ENCODE measurements at regions not wholly inside any gene's neighbourhood (a gene's known extent, or its start where the extent isn't known, plus 50 kb on each side); places are given as distances from the start of the nearest gene placed in this dataset.

GRCh38 chr7:113483657-113484056, 365.3 kb upstream of the SMIM30 start:
- DNase-seq (no peak), ATAC-seq (ENCODE audit: low read depth) (no peak)
- no CpG with 5 or more reads among the region's 4 CpGs for WGBS, 2 experiments (ENCODE audit: extremely low coverage in 2 of 2, insufficient read length in 1 of 2)
- no peaks in the 10 kb centered on the region for H3K9me1 ChIP-seq (ENCODE audit: insufficient read depth, low read length)
- TF ChIP-seq RAD21 (IDR thresholded peaks at IDR 0.05; ENCODE audit: low read length) = no peak
- TF ChIP-seq MAFK (IDR thresholded peaks at IDR 0.05; ENCODE audit: low read depth, low read length) = no peak
- no peak for TF ChIP-seq MXI1 (IDR thresholded peaks at IDR 0.05; ENCODE audit: borderline replicate concordance, low read depth, low read length)
- no peak for TF ChIP-seq ELK1 (IDR thresholded peaks at IDR 0.05; ENCODE audit: borderline replicate concordance, low read depth, low read length)
- TF ChIP-seq NFE2L2 (IDR thresholded peaks at IDR 0.05; ENCODE audit: low read depth, low read length) = no peak
- TF ChIP-seq CTCF (conservative IDR thresholded peaks at IDR 0.05; ENCODE audit: low read depth, low read length) = no peak
- TF ChIP-seq SMC3 (IDR thresholded peaks at IDR 0.05; ENCODE audit: low read depth, low read length) = no peak
- no peak for TF ChIP-seq FOS (IDR thresholded peaks at IDR 0.05; ENCODE audit: low read depth, low read length)
- no peak for TF ChIP-seq POLR2A (IDR thresholded peaks at IDR 0.05; ENCODE audit: low read depth, low read length)
- H4K5ac ChIP-seq (ENCODE audit: low read depth, low read length) = no peak overlapping the region
- H2BK120ac ChIP-seq (ENCODE audit: low read depth, low read length) = no peak overlapping the region
- no TSS peak for BruUV-seq (replicated peaks)
- H2AK9ac ChIP-seq (replicated peaks; ENCODE audit: low read depth, low read length, poor library complexity) = no peak overlapping the region
- no peak overlapping the region for H3K14ac ChIP-seq (replicated peaks; ENCODE audit: low read depth, low read length)
- H3K4me3 ChIP-seq (ENCODE audit: insufficient read depth, low read depth, low read length) = no peak overlapping the region
- H4K8ac ChIP-seq (ENCODE audit: low read depth in 2 of 2, low read length in 2 of 2) = no peak overlapping the region
- no peaks in the 10 kb centered on the region for H3K27me3 ChIP-seq (ENCODE audit: control insufficient read depth, insufficient read depth, low read length)
- intact Hi-C loops (cut with micrococcal nuclease) (no loop called here), in situ Hi-C loops (cut with MboI; ENCODE audit: low sequenced_read_pairs) (no loop called here), dilution Hi-C loops (cut with HindIII; ENCODE audit: low sequenced_read_pairs, unreplicated experiment) (no loop called here)
- ChIA-PET CTCF (no interaction called here), POLR2A (ENCODE audit: unreplicated experiment) (no interaction called here)
- no peak overlapping the region for H2AFZ ChIP-seq (replicated peaks; ENCODE audit: low read length, poor library complexity)
- no peak overlapping the region for H3K9ac ChIP-seq (ENCODE audit: low read depth, low read length)
- no peak overlapping the region for H2BK5ac ChIP-seq (ENCODE audit: low read depth, low read length, poor library complexity, severe bottlenecking)
- peaks cover 2% of the 10 kb centered on the region; the same call in 1 of the 2 replicates for H3K9me3 ChIP-seq (ENCODE audit: control insufficient read depth, insufficient read depth, low read length)
- no peaks in the 10 kb centered on the region for H3K36me3 ChIP-seq (ENCODE audit: control insufficient read depth, insufficient read depth, low read length)
- no peak overlapping the region for H4K91ac ChIP-seq (ENCODE audit: insufficient read depth, low read depth, low read length)
- H2BK15ac ChIP-seq (ENCODE audit: low read depth, low read length) = no peak overlapping the region
- no peak overlapping the region for H2AK5ac ChIP-seq (ENCODE audit: low read depth, low read length)
- no peak overlapping the region for H3K56ac ChIP-seq (ENCODE audit: extremely low read depth, insufficient read depth, low read length)
- no peak overlapping the region for H3K18ac ChIP-seq (ENCODE audit: low read depth, low read length)
- H2BK20ac ChIP-seq (ENCODE audit: low read depth, low read length) = no peak overlapping the region
- H3K23ac ChIP-seq (ENCODE audit: low read depth, low read length) = no peak overlapping the region
- no peaks in the 10 kb centered on the region for H4K20me1 ChIP-seq (ENCODE audit: insufficient read depth, low read length)
- no peak overlapping the region for H3K4me2 ChIP-seq (ENCODE audit: low read depth, low read length)
- no peak overlapping the region for H3K27ac ChIP-seq (ENCODE audit: insufficient read depth, low read length)
- no peaks in the 10 kb centered on the region for H3K4me1 ChIP-seq (ENCODE audit: control insufficient read depth, insufficient read depth, low read length)
- no peaks in the 10 kb centered on the region for H3K79me1 ChIP-seq (ENCODE audit: low read depth in 1 of 2, low read length in 2 of 2)
- no peak overlapping the region for H3K4ac ChIP-seq (ENCODE audit: low read depth, low read length)

Data from IMR-90 (cell line).